HuH-7 (cell line): ENCODE measurements at regions not wholly inside any gene's neighbourhood (a gene's known extent, or its start where the extent isn't known, plus 50 kb on each side); places are given as distances from the start of the nearest gene placed in this dataset.

Experiments
- DNase-seq: peaks from one replicate; pipeline ENCODE4 v3.0.0; 2011; ENCODE audit warnings: low spot score

- DNase-seq = no peak
These were observed 188.6 kb upstream of the HABP2 start for GRCh38 chr10:113364227-113364626.

DNA sequence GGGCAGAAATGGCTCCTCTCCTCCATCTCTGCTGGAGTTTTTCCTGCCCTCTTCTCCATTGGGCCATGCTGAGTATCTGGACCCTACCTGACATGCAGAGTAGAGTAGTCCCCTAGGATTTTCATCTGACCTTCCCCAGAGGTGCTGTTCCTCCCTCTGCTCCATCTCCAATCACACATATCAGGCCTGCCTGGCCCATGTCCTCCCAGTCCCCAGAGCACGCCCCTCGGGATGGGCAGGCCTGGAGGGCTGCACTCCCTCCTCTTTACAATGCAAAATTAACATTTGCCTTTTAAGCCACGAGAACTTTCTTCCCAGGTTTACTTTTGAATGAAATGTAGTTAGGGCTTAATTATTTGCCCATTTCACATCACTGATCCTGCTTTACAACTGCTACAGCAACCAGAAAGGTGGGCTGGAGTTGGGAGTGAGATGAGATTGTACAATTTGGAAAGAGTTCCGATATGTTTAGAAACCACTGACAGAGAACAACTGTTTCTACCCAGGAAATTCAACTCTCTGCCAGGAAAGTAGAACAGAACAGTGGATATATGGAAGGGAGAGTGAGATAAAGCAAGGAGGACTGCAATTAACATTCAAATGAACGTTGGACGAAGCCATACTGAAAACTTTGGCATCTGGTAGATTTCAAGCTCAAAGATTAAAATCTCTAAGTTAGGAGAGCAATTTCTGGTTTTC, 184.0 kb upstream of the HABP2 start:
- no peak for DNase-seq

DNA sequence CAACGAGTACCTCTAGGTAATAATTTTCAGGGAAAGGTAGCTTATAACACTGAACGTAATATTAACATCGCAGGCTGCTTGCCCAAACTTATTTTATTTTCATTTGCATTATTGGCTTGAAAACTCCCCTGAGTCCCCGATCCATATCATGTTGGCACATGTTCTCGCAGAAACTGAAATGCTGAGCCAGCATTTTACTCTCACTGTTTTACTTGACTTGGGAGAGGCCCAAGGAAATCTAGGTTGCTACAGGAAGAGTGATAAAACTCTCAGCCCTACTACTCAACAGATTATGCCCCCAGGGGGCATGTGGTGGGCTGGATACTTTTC, 183.5 kb upstream of the HABP2 start:
- DNase-seq = no peak

DNA sequence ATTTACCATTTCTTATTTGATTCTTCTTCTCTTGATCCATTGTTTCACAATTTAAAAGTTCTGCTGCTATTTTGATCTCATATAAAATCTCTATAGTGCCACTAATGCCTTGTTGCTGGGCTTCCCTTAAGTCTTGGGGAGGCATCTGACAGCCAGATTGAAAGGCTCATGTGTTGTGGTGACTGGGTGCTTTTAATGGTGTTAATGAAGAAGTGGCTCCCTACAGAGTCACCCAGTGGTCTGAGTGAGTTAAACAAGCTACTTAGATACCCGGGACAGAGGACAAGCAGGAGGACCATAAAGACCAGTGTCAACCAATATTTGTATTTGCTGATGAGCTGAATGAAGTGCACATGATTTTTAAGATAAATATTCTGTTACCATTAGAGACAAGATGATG, 176.4 kb upstream of the HABP2 start:
- DNase-seq = no peak

GRCh38 chr10:113379091-113379490, 173.8 kb upstream of the HABP2 start:
- DNase-seq = no peak

DNA sequence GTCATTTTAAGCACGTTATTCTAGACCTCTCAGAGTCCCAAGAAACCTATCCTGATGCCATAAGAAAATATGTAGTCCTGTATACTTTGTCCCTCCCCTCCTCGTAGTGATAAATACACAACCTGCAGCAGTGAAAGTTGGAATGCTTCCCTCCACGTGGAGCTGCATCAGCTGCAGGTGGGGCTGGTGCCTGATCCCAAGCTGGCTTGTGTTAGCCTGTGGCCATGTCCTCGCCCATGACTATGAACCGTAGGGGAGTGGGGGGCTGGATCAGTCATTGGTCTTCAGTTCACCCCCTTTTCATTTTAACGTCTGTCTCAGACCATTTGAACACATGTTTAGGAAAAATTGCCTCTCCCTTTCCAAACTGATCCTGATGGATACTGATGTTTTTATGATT, 171.4 kb upstream of the HABP2 start:
- DNase-seq = no peak

DNA sequence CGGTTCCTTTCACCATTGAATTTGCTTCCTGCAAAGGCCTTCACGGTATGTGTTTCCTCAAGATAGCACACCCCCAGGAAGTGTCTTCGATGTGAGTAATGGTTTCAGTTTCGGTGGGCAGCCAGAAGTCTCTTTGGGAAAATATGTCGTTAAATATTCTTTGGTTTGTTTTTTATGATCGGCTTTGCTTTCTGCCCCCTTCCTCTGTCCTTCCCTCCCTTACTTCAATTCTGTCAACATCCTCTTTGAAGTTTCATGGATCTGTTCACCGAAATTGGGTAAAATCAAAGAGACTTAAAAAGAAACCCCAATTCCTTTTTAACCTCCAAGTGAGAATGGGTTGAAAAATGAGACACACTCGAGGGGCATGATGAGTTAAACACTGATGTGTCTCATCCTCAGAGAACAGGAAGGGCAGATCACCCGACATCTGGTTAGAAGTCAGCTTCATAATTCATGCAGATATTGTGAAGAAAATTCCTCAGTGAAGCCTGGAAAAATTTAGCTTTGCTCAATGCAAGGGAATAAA, 170.8 kb upstream of the HABP2 start:
- DNase-seq = no peak

- no peak for DNase-seq
These were observed 170.2 kb upstream of the HABP2 start for GRCh38 chr10:113382691-113383090.

- no peak for DNase-seq
These were observed 168.7 kb upstream of the HABP2 start for GRCh38 chr10:113384181-113384580.

GRCh38 chr10:113385021-113385999, 167.5 kb upstream of the HABP2 start:
- peak; percentile 71 for DNase-seq

GRCh38 chr10:113386005-113386404, 166.8 kb upstream of the HABP2 start:
- no peak for DNase-seq

- no peak for DNase-seq
These were observed 162.9 kb upstream of the HABP2 start for GRCh38 chr10:113389969-113390368.

- DNase-seq = no peak
These were observed 162.0 kb upstream of the HABP2 start for GRCh38 chr10:113390896-113391295.

GRCh38 chr10:113397047-113397446, 155.8 kb upstream of the HABP2 start:
- DNase-seq = no peak

DNA sequence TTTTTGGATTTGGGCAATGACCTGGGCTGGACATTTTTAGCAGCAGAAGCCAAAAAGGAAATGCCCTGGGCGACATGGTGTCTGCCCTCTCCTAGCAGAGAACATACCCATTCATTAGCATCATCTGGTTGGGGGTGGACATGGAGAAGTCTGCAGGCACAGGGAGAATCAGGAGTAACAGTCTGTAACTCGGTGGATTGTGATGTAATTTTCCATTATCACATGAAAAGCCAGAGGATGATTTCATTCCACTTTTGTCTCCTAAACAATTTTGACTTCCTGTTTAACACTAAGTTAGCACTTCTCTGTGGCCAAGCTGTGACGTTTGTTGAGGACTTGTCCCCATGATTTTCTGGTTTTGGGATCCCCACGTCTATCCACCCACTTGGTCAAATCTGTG, 153.8 kb upstream of the HABP2 start:
- DNase-seq = no peak

- DNase-seq = no peak
These were observed 150.3 kb upstream of the HABP2 start for GRCh38 chr10:113402602-113403001.

DNA sequence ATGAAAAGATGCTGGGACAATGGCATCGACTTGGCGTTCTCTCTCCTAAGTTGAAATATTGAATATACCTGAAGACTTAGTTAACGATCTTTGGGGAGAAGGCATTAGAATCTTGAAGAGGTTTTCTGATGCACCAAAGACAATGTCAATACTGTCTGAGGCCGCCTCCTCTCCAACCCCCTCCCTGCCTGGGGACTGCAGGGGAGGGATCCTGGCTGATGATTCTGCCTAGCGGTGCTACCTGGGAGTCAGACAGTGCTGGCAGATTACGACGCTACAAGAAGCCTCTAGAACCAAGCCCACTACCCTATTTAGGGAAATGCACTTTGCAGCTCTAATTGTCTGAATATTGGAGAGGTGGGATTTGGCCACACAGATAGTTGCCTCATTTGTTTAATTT, 145.6 kb upstream of the HABP2 start:
- DNase-seq = no peak

GRCh38 chr10:113409175-113409574, 143.7 kb upstream of the HABP2 start:
- DNase-seq = no peak

GRCh38 chr10:113410618-113411017, 142.2 kb upstream of the HABP2 start:
- DNase-seq = no peak

- no peak for DNase-seq
These were observed 141.4 kb upstream of the HABP2 start for GRCh38 chr10:113411456-113411855.

- no peak for DNase-seq
These were observed 140.7 kb upstream of the HABP2 start for GRCh38 chr10:113412161-113412560.

GRCh38 chr10:113414543-113414942, 138.3 kb upstream of the HABP2 start:
- DNase-seq = peak; percentile 48

DNA sequence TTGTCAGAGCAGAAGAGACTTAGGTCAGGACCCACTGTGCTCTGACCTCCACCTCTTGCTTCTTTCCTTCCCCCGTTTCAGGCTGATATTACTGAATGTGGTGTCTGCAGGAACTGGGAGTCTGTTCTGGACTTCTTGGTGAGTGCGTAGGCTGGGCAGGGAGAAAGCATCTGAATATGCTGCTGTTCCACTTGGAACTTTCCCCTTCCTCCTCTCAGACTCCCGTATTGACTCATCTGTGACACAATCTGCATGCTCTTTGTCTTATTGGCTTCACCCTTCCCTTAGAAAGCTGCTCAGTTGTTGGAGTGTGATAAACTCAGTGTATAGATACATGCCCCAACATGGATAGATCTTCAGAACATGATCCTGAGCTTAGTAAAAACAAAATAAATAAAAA, 137.6 kb upstream of the HABP2 start:
- DNase-seq = no peak
